Activated B cell treated with CpG ODN at 0.5 μM for 24 hours (primary cell): ENCODE measurements at regions not wholly inside any gene's neighbourhood (a gene's known extent, or its start where the extent isn't known, plus 50 kb on each side); places are given as distances from the start of the nearest gene placed in this dataset.

Experiments used
- ATAC-seq: fragments of 200-7000 bp; cut with Tn5 transposase; one replicate; pipeline ENCODE4 v1.10.0; 2021; ENCODE audit warnings: low read depth, mild to moderate bottlenecking, moderate library complexity
- CTCF ChIA-PET: fragments of 350-600 bp; sonication (Branson Sonifier 250); formaldehyde crosslinking; loops from one replicate; lab custom pipeline; 2021; ENCODE audit warnings: antibody characterized with exemption; lab: Charles Lee
- POLR2A ChIA-PET: fragments of 350-600 bp; sonication (Branson Sonifier 250); formaldehyde crosslinking; loops from one replicate; lab custom pipeline; 2021; ENCODE audit warnings: antibody characterized with exemption; lab: Charles Lee
- DNase-seq: peaks from one replicate; pipeline ENCODE4 v3.0.0; 2022
- H3K27ac Mint-ChIP-seq: one replicate; pipeline ENCODE4 v1.8.0; 2020; ENCODE audit warnings: mixed read lengths
- H3K27me3 Mint-ChIP-seq: one replicate; pipeline ENCODE4 v1.8.0; 2021; ENCODE audit warnings: mixed read lengths
- H3K36me3 Mint-ChIP-seq: one replicate; pipeline ENCODE4 v1.8.0; 2021; ENCODE audit warnings: low read depth, mixed read lengths
- H3K4me1 Mint-ChIP-seq: one replicate; pipeline ENCODE4 v1.8.0; 2021; ENCODE audit warnings: mixed read lengths
- H3K4me3 Mint-ChIP-seq: one replicate; pipeline ENCODE4 v1.8.0; 2020; ENCODE audit warnings: mild to moderate bottlenecking, mixed read lengths
- H3K9me3 Mint-ChIP-seq: one replicate; pipeline ENCODE4 v1.8.0; 2020; ENCODE audit warnings: mixed read lengths
- intact Hi-C: fragments of 100-400 bp; cut with micrococcal nuclease; formaldehyde crosslinking; loops from one replicate; pipeline ENCODE4 v1.15.1; 2024
- TF ChIP-seq, protein P1 (sequence below): fragments of 200-600 bp; IDR thresholded peaks from one replicate; pipeline ENCODE4 v1.8.0; 2022; ENCODE audit warnings: antibody characterized with exemption, mild to moderate bottlenecking

- Mint-ChIP-seq H3K27ac (no peak overlapping the region), H3K9me3 (peaks cover 4% of the 10 kb centered on the region), H3K27me3 (no peaks in the 10 kb centered on the region), H3K4me3 (no peak overlapping the region), H3K4me1 (no peaks in the 10 kb centered on the region), H3K36me3 (no peaks in the 10 kb centered on the region)
- ChIA-PET POLR2A (no interaction called here), CTCF (no interaction called here)
- ATAC-seq (no peak), DNase-seq (no peak)
- intact Hi-C loops: no loop called here
- TF ChIP-seq, protein P1, sequence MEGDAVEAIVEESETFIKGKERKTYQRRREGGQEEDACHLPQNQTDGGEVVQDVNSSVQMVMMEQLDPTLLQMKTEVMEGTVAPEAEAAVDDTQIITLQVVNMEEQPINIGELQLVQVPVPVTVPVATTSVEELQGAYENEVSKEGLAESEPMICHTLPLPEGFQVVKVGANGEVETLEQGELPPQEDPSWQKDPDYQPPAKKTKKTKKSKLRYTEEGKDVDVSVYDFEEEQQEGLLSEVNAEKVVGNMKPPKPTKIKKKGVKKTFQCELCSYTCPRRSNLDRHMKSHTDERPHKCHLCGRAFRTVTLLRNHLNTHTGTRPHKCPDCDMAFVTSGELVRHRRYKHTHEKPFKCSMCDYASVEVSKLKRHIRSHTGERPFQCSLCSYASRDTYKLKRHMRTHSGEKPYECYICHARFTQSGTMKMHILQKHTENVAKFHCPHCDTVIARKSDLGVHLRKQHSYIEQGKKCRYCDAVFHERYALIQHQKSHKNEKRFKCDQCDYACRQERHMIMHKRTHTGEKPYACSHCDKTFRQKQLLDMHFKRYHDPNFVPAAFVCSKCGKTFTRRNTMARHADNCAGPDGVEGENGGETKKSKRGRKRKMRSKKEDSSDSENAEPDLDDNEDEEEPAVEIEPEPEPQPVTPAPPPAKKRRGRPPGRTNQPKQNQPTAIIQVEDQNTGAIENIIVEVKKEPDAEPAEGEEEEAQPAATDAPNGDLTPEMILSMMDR: no peak
Measured at GRCh38 chr5:162567644-162568043, 500.1 kb downstream of the GABRG2 start.

DNA sequence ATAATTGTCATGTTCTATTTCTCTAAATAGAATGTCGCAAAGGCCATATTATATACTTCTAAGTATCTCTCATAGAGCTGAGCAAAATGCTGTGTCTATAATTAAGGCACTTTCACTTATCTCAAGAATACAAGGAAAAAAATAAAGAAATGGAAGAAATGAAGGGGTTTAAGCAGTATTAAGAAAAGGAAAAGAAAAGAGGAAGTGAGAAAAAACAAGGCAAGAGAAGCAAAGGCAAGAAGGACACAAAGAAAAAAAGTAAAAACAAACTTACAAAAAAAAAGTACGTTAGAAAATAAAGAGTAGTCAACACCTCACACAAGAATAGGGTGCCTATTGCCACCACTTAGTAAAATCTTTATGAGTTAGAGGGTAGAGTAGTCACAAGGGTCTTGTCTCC, 506.2 kb downstream of the GABRG2 start:
- Mint-ChIP-seq H3K36me3 (no peaks in the 10 kb centered on the region), H3K4me3 (no peak overlapping the region), H3K27ac (no peak overlapping the region), H3K27me3 (no peaks in the 10 kb centered on the region), H3K9me3 (peaks cover 4% of the 10 kb centered on the region), H3K4me1 (no peaks in the 10 kb centered on the region)
- ATAC-seq (no peak), DNase-seq (no peak)
- TF ChIP-seq, protein P1: no peak
- POLR2A ChIA-PET: no interaction called here
- CTCF ChIA-PET: no interaction called here
- intact Hi-C loops: no loop called here

- ChIA-PET CTCF (no interaction called here), POLR2A (no interaction called here)
- TF ChIP-seq, protein P1: no peak
- no peak for DNase-seq
- intact Hi-C loops: no loop called here
- H3K27ac Mint-ChIP-seq: no peak overlapping the region
- H3K9me3 Mint-ChIP-seq: no peaks in the 10 kb centered on the region
- no peaks in the 10 kb centered on the region for H3K27me3 Mint-ChIP-seq
- ATAC-seq: no peak
- no peak overlapping the region for H3K4me3 Mint-ChIP-seq
- H3K4me1 Mint-ChIP-seq: no peaks in the 10 kb centered on the region
- H3K36me3 Mint-ChIP-seq: no peaks in the 10 kb centered on the region
Measured at GRCh38 chr5:162591724-162592123, 524.2 kb downstream of the GABRG2 start.

- intact Hi-C loops: no loop called here
- Mint-ChIP-seq H3K27me3 (no peaks in the 10 kb centered on the region), H3K36me3 (no peaks in the 10 kb centered on the region), H3K4me1 (no peaks in the 10 kb centered on the region), H3K27ac (no peak overlapping the region), H3K4me3 (no peak overlapping the region), H3K9me3 (peaks cover 2% of the 10 kb centered on the region)
- ChIA-PET CTCF (interaction anchor here (1.2 kb wide), 1 partner anchor 815 kb away, joined by 3 read pairs; no protein-coding TSS in a partner anchor), POLR2A (no interaction called here)
- TF ChIP-seq, protein P1: no peak
- no peak for ATAC-seq
- no peak for DNase-seq
Measured at GRCh38 chr5:162593881-162594280, 526.3 kb downstream of the GABRG2 start.

- no peaks in the 10 kb centered on the region for H3K27me3 Mint-ChIP-seq
- no peaks in the 10 kb centered on the region for H3K36me3 Mint-ChIP-seq
- TF ChIP-seq, protein P1: no peak
- CTCF ChIA-PET: no interaction called here
- DNase-seq: no peak
- POLR2A ChIA-PET: no interaction called here
- H3K27ac Mint-ChIP-seq: no peak overlapping the region
- no peaks in the 10 kb centered on the region for H3K4me1 Mint-ChIP-seq
- intact Hi-C loops: no loop called here
- no peak overlapping the region for H3K4me3 Mint-ChIP-seq
- H3K9me3 Mint-ChIP-seq: no peaks in the 10 kb centered on the region
- ATAC-seq: no peak
Measured at GRCh38 chr5:162603443-162604070, 536.0 kb downstream of the GABRG2 start.
